NT2/D1 (cell line): ENCODE measurements at regions not wholly inside any gene's neighbourhood (a gene's known extent, or its start where the extent isn't known, plus 50 kb on each side); places are given as distances from the start of the nearest gene placed in this dataset.

Experiments
- SUZ12 ChIP-seq: IDR thresholded peaks from 2 replicates; pipeline ENCODE4 v1.6.1; 2011; ENCODE audit not compliant: insufficient read length, insufficient read depth; ENCODE audit errors: extremely low read depth
- YY1 ChIP-seq: IDR thresholded peaks from 2 replicates; pipeline ENCODE4 v1.6.1; 2011; ENCODE audit not compliant: insufficient read length, insufficient read depth
- ZNF274 ChIP-seq: IDR thresholded peaks from 2 replicates; pipeline ENCODE4 v1.6.1; 2011; ENCODE audit warnings: mild to moderate bottlenecking, low read depth, low read length

GRCh38 chr2:239612133-239612532 is 211.3 kb upstream of the HDAC4 start:
- TF ChIP-seq YY1 (no peak), ZNF274 (no peak), SUZ12 (no peak)
